RWPE2 (cell line): ENCODE measurements at regions not wholly inside any gene's neighbourhood (a gene's known extent, or its start where the extent isn't known, plus 50 kb on each side); places are given as distances from the start of the nearest gene placed in this dataset.

Source experiments
- ATAC-seq: fragments of 200-7000 bp; cut with Tn5 transposase; 3 replicates; pipeline ENCODE4 v1.9.1; 2021; ENCODE audit warnings: low read depth
- DNase-seq: peaks from one replicate; pipeline ENCODE4 v3.0.0-alpha.2; 2020; ENCODE audit warnings: low spot score
- H3K27ac ChIP-seq: fragments of 450-650 bp; 2 replicates; pipeline ENCODE4 v1.5.1; 2017; ENCODE audit warnings: mild to moderate bottlenecking; ENCODE audit not compliant: poor library complexity, severe bottlenecking
- H3K27me3 ChIP-seq: fragments of 250-450 bp; sonication (Bioruptor Pico); 2 replicates; pipeline ENCODE4 v1.5.1; 2021; ENCODE audit warnings: mild to moderate bottlenecking, moderate library complexity; ENCODE audit not compliant: insufficient read depth, poor library complexity, severe bottlenecking
- H3K36me3 ChIP-seq: fragments of 250-450 bp; sonication (Bioruptor Pico); 2 replicates; pipeline ENCODE4 v1.5.1; 2020; ENCODE audit warnings: low read depth, mild to moderate bottlenecking, moderate library complexity
- H3K4me1 ChIP-seq: fragments of 250-450 bp; sonication (Bioruptor Pico); 2 replicates; pipeline ENCODE4 v1.5.1; 2021; ENCODE audit warnings: mild to moderate bottlenecking, moderate library complexity; ENCODE audit not compliant: insufficient read depth, poor library complexity, severe bottlenecking
- H3K4me3 ChIP-seq: fragments of 250-450 bp; sonication (Bioruptor Pico); 2 replicates; pipeline ENCODE4 v1.5.1; 2021; ENCODE audit warnings: mild to moderate bottlenecking, moderate library complexity; ENCODE audit not compliant: severe bottlenecking
- H3K9me3 ChIP-seq: fragments of 250-450 bp; sonication (Bioruptor Pico); 2 replicates; pipeline ENCODE4 v1.5.1; 2021; ENCODE audit warnings: mild to moderate bottlenecking, moderate library complexity; ENCODE audit not compliant: severe bottlenecking
- TF ChIP-seq, protein P1 (sequence below): fragments of 450-650 bp; IDR thresholded peaks from one replicate; pipeline ENCODE4 v1.5.1; 2017; ENCODE audit warnings: mild to moderate bottlenecking, moderate library complexity; ENCODE audit not compliant: poor library complexity, severe bottlenecking

DNA sequence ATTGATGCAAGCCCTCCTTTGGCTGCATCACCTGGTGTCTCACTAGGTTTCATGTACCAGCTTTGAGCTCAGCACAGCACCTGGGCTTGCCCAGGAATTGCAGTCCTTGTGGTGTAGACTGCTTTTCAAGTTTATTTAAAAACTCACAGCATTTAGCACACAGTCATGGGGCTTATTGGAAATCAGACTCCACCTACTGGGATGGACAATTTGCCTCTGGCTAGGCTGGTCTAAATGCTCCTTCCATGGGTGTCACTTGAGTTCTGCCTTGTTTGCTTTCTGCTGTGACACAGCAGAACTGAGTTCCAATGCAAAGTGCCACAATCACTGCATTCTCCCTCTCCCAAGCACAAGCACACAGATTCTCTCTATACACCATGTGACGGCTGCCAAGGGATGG is 453.3 kb downstream of the GABRG2 start:
- DNase-seq (no peak), ATAC-seq (no peak)
- Histone ChIP-seq H3K36me3 (no peaks in the 10 kb centered on the region), H3K4me3 (no peak overlapping the region), H3K4me1 (no peaks in the 10 kb centered on the region), H3K27me3 (no peaks in the 10 kb centered on the region), H3K27ac (no peak overlapping the region), H3K9me3 (peaks cover 9% of the 10 kb centered on the region)
- TF ChIP-seq, protein P1, sequence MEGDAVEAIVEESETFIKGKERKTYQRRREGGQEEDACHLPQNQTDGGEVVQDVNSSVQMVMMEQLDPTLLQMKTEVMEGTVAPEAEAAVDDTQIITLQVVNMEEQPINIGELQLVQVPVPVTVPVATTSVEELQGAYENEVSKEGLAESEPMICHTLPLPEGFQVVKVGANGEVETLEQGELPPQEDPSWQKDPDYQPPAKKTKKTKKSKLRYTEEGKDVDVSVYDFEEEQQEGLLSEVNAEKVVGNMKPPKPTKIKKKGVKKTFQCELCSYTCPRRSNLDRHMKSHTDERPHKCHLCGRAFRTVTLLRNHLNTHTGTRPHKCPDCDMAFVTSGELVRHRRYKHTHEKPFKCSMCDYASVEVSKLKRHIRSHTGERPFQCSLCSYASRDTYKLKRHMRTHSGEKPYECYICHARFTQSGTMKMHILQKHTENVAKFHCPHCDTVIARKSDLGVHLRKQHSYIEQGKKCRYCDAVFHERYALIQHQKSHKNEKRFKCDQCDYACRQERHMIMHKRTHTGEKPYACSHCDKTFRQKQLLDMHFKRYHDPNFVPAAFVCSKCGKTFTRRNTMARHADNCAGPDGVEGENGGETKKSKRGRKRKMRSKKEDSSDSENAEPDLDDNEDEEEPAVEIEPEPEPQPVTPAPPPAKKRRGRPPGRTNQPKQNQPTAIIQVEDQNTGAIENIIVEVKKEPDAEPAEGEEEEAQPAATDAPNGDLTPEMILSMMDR, result no peak

DNA sequence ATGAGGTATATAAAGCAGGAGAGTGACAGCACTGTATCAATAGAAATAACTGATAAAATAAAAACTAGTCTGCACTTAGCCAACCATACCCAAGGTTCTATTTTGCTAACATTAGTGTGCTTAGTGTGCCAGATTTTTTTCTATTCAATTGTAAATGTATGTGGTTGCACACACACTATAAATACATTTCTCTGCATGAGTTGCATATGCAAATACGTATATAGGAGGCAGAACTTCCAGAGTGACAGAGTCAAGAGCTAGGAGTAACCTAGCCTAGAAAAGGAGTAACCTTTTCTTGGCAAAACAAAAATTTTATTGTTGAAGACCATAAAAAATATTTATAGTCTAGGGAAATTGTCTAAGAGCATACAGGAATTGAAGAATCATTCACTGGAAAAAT is 461.6 kb downstream of the GABRG2 start:
- no peak overlapping the region for H3K4me3 ChIP-seq
- H3K4me1 ChIP-seq, result no peaks in the 10 kb centered on the region
- ATAC-seq (no peak), DNase-seq (no peak)
- TF ChIP-seq, protein P1, result no peak
- H3K9me3 ChIP-seq, result peaks cover 1% of the 10 kb centered on the region
- H3K36me3 ChIP-seq, result peaks cover 2% of the 10 kb centered on the region; the same call in 1 of the 2 replicates
- no peak overlapping the region for H3K27ac ChIP-seq
- peaks cover 3% of the 10 kb centered on the region for H3K27me3 ChIP-seq

DNA sequence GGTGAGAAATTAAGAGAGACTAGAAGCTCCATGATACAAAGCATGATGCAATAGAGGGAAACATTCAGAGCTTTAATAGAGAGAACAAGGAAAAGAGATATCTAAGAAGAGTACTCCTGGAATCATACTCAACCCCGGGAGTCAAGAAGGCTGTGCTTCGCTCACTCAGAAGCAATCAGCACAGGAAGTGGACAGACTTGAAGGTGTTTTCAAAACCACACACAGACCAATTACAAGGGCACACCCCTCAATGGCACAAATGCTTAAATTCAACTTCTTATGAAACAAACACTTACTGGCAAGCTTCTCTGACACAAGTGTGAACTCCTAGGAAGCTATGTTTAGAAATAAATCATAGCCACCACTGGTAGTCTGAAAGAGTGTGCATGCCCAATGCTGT is 462.3 kb downstream of the GABRG2 start:
- Histone ChIP-seq H3K4me3 (no peak overlapping the region), H3K4me1 (no peaks in the 10 kb centered on the region), H3K36me3 (peaks cover 5% of the 10 kb centered on the region; the same call in 1 of the 2 replicates), H3K27me3 (peaks cover 3% of the 10 kb centered on the region), H3K27ac (no peak overlapping the region), H3K9me3 (peaks cover 4% of the 10 kb centered on the region)
- ATAC-seq (no peak), DNase-seq (no peak)
- TF ChIP-seq, protein P1, result no peak

DNA sequence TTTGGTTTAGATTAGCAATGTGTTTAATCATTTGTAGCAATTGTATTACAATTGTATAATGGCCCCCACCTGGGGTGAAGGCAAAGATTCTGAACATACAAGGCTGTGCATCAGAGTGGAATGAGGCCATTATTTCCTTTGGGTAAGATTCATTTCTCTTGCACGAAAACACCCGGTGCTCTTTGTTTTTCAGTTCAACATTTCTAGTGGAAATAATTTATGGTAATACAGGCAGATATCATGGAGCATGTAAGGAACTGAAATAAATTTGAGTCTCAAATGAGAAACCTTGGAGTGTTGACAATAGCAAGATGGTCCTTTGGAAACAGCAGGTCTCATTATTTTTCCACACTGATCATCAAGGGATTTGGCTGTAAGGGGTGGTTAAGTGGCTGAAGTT is 475.9 kb downstream of the GABRG2 start:
- no peak for ATAC-seq
- Histone ChIP-seq H3K27ac (no peak overlapping the region), H3K9me3 (peaks cover 7% of the 10 kb centered on the region)

DNA sequence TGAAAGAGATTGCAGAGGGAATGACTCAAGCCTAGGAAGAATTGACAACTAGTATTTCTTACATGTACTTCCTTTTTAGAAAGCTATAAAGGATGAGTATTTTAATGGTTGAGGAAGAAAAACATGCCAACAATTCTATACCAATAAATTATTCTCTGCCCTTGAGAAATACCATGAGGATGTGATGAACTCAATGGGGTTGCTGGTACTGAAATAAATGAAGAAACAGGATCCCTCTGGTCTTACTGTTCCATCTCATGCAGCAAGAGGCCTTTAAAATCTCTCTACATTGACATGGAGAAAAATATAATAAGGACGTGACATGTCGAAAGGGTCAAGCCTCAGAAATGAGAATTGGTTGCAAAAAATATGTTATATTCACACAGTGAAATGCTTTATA is 477.3 kb downstream of the GABRG2 start:
- Histone ChIP-seq H3K4me3 (no peak overlapping the region), H3K27ac (no peak overlapping the region), H3K36me3 (no peaks in the 10 kb centered on the region), H3K9me3 (peaks cover 5% of the 10 kb centered on the region), H3K4me1 (no peaks in the 10 kb centered on the region), H3K27me3 (no peaks in the 10 kb centered on the region)
- no peak for ATAC-seq
- TF ChIP-seq, protein P1, result no peak
- DNase-seq, result no peak

More for the DNA sequence above, 475.9 kb downstream of the GABRG2 start:
- no peaks in the 10 kb centered on the region for H3K4me1 ChIP-seq
- H3K4me3 ChIP-seq, result no peak overlapping the region
- no peaks in the 10 kb centered on the region for H3K36me3 ChIP-seq
- TF ChIP-seq, protein P1, result no peak
- DNase-seq, result no peak
- no peaks in the 10 kb centered on the region for H3K27me3 ChIP-seq
